ENCODE measurements at regions not wholly inside any gene's neighbourhood (a gene's known extent, or its start where the extent isn't known, plus 50 kb on each side); places are given as distances from the start of the nearest gene placed in this dataset.

GRCh38 chr4:16365036-16365569 lies 138.8 kb upstream of the TAPT1 start:
- DNase-seq, result no peak

- DNase-seq, result no peak
These were observed 134.5 kb upstream of the TAPT1 start for GRCh38 chr4:16360694-16361262.

- no peak for DNase-seq
These were observed 126.9 kb upstream of the TAPT1 start for GRCh38 chr4:16353165-16353564.

- no peak for DNase-seq
These were observed 124.9 kb upstream of the TAPT1 start for GRCh38 chr4:16351161-16351560.

GRCh38 chr4:16344853-16345252 lies 118.6 kb upstream of the TAPT1 start:
- DNase-seq, result no peak

- no peak for DNase-seq
These were observed 111.7 kb upstream of the TAPT1 start for GRCh38 chr4:16337936-16338335.

- no peak for DNase-seq
These were observed 108.3 kb upstream of the TAPT1 start for GRCh38 chr4:16334601-16335000.

- DNase-seq, result no peak
These were observed 103.5 kb upstream of the TAPT1 start for GRCh38 chr4:16329797-16330134.

- DNase-seq, result no peak
These were observed 103.0 kb upstream of the TAPT1 start for GRCh38 chr4:16329125-16329796.

- DNase-seq, result no peak
These were observed 95.9 kb upstream of the TAPT1 start for GRCh38 chr4:16322183-16322582.

- DNase-seq, result no peak
These were observed 89.2 kb upstream of the TAPT1 start for GRCh38 chr4:16315456-16315855.

- DNase-seq, result no peak
These were observed 84.3 kb upstream of the TAPT1 start for GRCh38 chr4:16310606-16311005.

GRCh38 chr4:16302648-16303047 lies 76.4 kb upstream of the TAPT1 start:
- DNase-seq, result no peak

- no peak for DNase-seq
These were observed 70.7 kb upstream of the TAPT1 start for GRCh38 chr4:16297003-16297402.

- peak; percentile 63 to 79 for DNase-seq
These were observed 68.2 kb upstream of the TAPT1 start for GRCh38 chr4:16294455-16294854.

- DNase-seq, result no peak
These were observed 67.1 kb upstream of the TAPT1 start for GRCh38 chr4:16293210-16293838.

GRCh38 chr4:16292585-16292984 lies 66.3 kb upstream of the TAPT1 start:
- no peak for DNase-seq

- no peak for DNase-seq
These were observed 64.6 kb upstream of the TAPT1 start for GRCh38 chr4:16290681-16291420.

GRCh38 chr4:16289897-16290554 lies 63.8 kb upstream of the TAPT1 start:
- peak; percentile 52 to 57 for DNase-seq

GRCh38 chr4:16284050-16284449 lies 57.8 kb upstream of the TAPT1 start:
- no peak for DNase-seq

- DNase-seq, result no peak
These were observed 51.9 kb upstream of the TAPT1 start for GRCh38 chr4:16278178-16278577.

Measured in inflammatory macrophage (primary cell).